Fibroblast of lung (primary cell): ENCODE measurements at regions not wholly inside any gene's neighbourhood (a gene's known extent, or its start where the extent isn't known, plus 50 kb on each side); places are given as distances from the start of the nearest gene placed in this dataset.

Experiments used
- CTCF ChIP-seq, 2 donors: IDR thresholded peaks in 1 of 2; conservative IDR thresholded peaks in 1 of 2; 1 replicate in 1 of 2; 2 replicates in 1 of 2; pipeline ENCODE4 v1.5.1; 2011 to 2012; ENCODE audit warnings: low read length in 2 of 2, control low read depth in 1 of 2, inconsistent platforms in 1 of 2, low read depth in 1 of 2, mild to moderate bottlenecking in 1 of 2
- EZH2 ChIP-seq: IDR thresholded peaks from 2 replicates; pipeline ENCODE4 v1.5.1; 2012; ENCODE audit warnings: low read length, control low read depth, mild to moderate bottlenecking; ENCODE audit errors: missing control alignments

GRCh38 chr3:188097791-188098190, 56.2 kb upstream of the LPP start:
- TF ChIP-seq CTCF (conservative IDR thresholded peaks at IDR 0.05 in 1 of 2, IDR thresholded peaks at IDR 0.05 in 1 of 2; ENCODE audit: low read depth in 1 of 2, low read length in 2 of 2) = no peak
- TF ChIP-seq EZH2 = no peak
